ENCODE measurements at regions not wholly inside any gene's neighbourhood (a gene's known extent, or its start where the extent isn't known, plus 50 kb on each side); places are given as distances from the start of the nearest gene placed in this dataset.
"Not testable (repeated sequence)": the region's sequence is repeated elsewhere in the genome, so short reads cannot be mapped to it uniquely, and the experiment has no call there.

GRCh38 chr20:5397393-5397792 is 80.6 kb upstream of the PROKR2 start:
- Histone ChIP-seq H3K4me2 (ENCODE audit: low read length) (no peak overlapping the region), H3K79me2 (ENCODE audit: low read length) (no peaks in the 10 kb centered on the region), H3K4me1 (ENCODE audit: low read length) (no peaks in the 10 kb centered on the region), H3K4me3 (ENCODE audit: low read length) (no peak overlapping the region), H3K27me3 (ENCODE audit: low read depth, low read length) (peaks cover 7% of the 10 kb centered on the region), H2AFZ (ENCODE audit: low read depth, low read length) (no peak overlapping the region), H4K20me1 (ENCODE audit: insufficient read depth, low read length) (no peaks in the 10 kb centered on the region), H3K9ac (ENCODE audit: low read length) (no peak overlapping the region), H3K27ac (ENCODE audit: low read length) (no peak overlapping the region), H3K9me3 (ENCODE audit: insufficient read depth, low read length) (no peaks in the 10 kb centered on the region), H3K36me3 (replicated peaks; ENCODE audit: low read depth, low read length) (no peaks in the 10 kb centered on the region)
- TF ChIP-seq, protein P1, sequence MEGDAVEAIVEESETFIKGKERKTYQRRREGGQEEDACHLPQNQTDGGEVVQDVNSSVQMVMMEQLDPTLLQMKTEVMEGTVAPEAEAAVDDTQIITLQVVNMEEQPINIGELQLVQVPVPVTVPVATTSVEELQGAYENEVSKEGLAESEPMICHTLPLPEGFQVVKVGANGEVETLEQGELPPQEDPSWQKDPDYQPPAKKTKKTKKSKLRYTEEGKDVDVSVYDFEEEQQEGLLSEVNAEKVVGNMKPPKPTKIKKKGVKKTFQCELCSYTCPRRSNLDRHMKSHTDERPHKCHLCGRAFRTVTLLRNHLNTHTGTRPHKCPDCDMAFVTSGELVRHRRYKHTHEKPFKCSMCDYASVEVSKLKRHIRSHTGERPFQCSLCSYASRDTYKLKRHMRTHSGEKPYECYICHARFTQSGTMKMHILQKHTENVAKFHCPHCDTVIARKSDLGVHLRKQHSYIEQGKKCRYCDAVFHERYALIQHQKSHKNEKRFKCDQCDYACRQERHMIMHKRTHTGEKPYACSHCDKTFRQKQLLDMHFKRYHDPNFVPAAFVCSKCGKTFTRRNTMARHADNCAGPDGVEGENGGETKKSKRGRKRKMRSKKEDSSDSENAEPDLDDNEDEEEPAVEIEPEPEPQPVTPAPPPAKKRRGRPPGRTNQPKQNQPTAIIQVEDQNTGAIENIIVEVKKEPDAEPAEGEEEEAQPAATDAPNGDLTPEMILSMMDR (IDR thresholded peaks at IDR 0.05; ENCODE audit: low read depth, low read length), result no peak
- no peak for TF ChIP-seq EZH2phosphoT487 (IDR thresholded peaks at IDR 0.05; ENCODE audit: low read depth)

DNA sequence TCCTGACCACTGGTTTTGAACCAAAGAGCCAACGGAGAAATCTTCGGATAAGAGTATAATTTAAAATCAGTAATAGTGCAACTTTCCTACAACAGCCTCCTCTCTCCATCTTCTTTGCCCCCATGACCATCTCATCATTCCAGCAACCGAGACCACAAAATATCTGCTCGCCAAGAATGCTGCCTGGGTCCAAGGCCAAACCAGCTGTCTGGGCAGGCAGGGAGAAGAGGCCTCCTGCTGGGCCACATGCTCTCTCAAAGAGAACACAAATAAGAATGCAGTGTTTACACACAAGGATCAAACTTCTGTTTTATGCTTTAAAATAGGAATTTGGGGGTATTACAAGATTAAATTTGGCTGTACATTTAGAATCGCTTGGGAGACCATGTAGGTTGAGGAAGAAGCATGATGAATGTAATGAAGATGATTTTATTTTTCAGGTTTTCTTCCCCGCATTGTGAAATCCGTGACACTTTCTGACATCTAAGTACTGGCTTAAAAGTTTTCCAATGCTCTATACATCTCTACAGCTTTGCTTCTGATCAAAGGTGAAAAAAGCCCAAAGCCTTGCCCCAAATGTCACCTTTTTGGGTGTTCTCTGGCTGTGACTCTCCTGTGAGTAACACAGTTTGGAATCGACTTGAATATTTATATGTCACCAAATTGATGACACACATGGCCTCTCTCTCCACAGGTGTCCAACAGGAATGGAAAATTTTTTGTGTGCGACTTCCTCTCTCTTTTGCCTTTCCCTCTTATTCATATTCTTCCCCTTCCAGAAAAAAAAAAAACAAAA is 79.4 kb upstream of the PROKR2 start:
- H3K9ac ChIP-seq (ENCODE audit: low read length), result no peak overlapping the region
- H3K4me2 ChIP-seq (ENCODE audit: low read length), result no peak overlapping the region
- TF ChIP-seq, protein P1 (IDR thresholded peaks at IDR 0.05; ENCODE audit: low read depth, low read length), result no peak
- no peak for TF ChIP-seq EZH2phosphoT487 (IDR thresholded peaks at IDR 0.05; ENCODE audit: low read depth)
- H3K9me3 ChIP-seq (ENCODE audit: insufficient read depth, low read length), result no peaks in the 10 kb centered on the region
- no peaks in the 10 kb centered on the region for H3K4me1 ChIP-seq (ENCODE audit: low read length)
- no peaks in the 10 kb centered on the region for H3K36me3 ChIP-seq (replicated peaks; ENCODE audit: low read depth, low read length)
- no peak overlapping the region for H3K27ac ChIP-seq (ENCODE audit: low read length)
- no peak overlapping the region for H2AFZ ChIP-seq (ENCODE audit: low read depth, low read length)
- H4K20me1 ChIP-seq (ENCODE audit: insufficient read depth, low read length), result no peaks in the 10 kb centered on the region
- no peak overlapping the region for H3K4me3 ChIP-seq (ENCODE audit: low read length)
- H3K79me2 ChIP-seq (ENCODE audit: low read length), result no peaks in the 10 kb centered on the region
- peaks cover 10% of the 10 kb centered on the region for H3K27me3 ChIP-seq (ENCODE audit: low read depth, low read length)

DNA sequence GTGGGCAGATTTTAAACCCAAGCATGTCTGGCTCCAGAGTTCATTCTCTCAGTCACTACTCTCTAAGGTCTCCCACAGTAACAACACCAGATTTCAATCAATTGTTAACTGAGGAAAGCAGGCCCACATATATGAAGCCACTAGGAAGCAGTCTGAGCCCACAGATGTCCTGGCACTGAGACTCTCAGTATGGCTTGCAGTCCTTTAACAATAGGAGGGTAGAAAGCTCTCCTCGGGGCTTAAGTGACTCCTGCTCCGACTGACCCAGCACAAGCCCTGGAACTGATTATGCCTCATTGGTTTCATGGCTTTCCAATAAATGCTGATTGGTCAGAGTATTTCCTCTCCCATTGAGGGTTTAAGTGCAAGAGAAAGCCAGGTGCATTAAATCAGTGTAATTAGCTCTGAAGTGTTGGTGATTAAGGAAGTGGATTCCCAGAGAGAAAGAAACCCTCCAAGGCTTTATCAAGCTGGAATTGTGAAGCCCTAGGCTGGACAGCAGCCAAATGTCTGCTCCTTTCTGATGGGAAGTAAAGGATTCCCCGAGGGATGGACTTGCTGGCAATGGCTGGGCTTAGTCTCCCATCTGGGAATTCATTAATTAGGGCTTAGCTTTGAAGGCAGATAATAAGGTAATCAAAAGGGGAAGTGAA is 76.6 kb upstream of the PROKR2 start:
- Histone ChIP-seq H3K9me3 (ENCODE audit: insufficient read depth, low read length) (no peaks in the 10 kb centered on the region), H3K4me2 (ENCODE audit: low read length) (no peak overlapping the region), H2AFZ (ENCODE audit: low read depth, low read length) (no peak overlapping the region), H3K27me3 (ENCODE audit: low read depth, low read length) (peaks cover 10% of the 10 kb centered on the region), H4K20me1 (ENCODE audit: insufficient read depth, low read length) (no peaks in the 10 kb centered on the region), H3K9ac (ENCODE audit: low read length) (no peak overlapping the region), H3K79me2 (ENCODE audit: low read length) (no peaks in the 10 kb centered on the region), H3K36me3 (replicated peaks; ENCODE audit: low read depth, low read length) (no peaks in the 10 kb centered on the region), H3K4me3 (ENCODE audit: low read length) (no peak overlapping the region), H3K27ac (ENCODE audit: low read length) (no peak overlapping the region), H3K4me1 (ENCODE audit: low read length) (no peaks in the 10 kb centered on the region)
- TF ChIP-seq EZH2phosphoT487 (IDR thresholded peaks at IDR 0.05; ENCODE audit: low read depth), result no peak
- TF ChIP-seq, protein P1 (IDR thresholded peaks at IDR 0.05; ENCODE audit: low read depth, low read length), result no peak

GRCh38 chr20:5390720-5391119 is 74.0 kb upstream of the PROKR2 start:
- H4K20me1 ChIP-seq (ENCODE audit: insufficient read depth, low read length), result no peaks in the 10 kb centered on the region
- no peak overlapping the region for H3K27ac ChIP-seq (ENCODE audit: low read length)
- H3K27me3 ChIP-seq (ENCODE audit: low read depth, low read length), result peaks cover 4% of the 10 kb centered on the region
- TF ChIP-seq, protein P1 (IDR thresholded peaks at IDR 0.05; ENCODE audit: low read depth, low read length), result no peak
- TF ChIP-seq EZH2phosphoT487 (IDR thresholded peaks at IDR 0.05; ENCODE audit: low read depth), result no peak
- H3K4me3 ChIP-seq (ENCODE audit: low read length), result no peak overlapping the region
- H3K4me1 ChIP-seq (ENCODE audit: low read length), result no peaks in the 10 kb centered on the region
- no peaks in the 10 kb centered on the region for H3K79me2 ChIP-seq (ENCODE audit: low read length)
- no peak overlapping the region for H3K4me2 ChIP-seq (ENCODE audit: low read length)
- H3K36me3 ChIP-seq (replicated peaks; ENCODE audit: low read depth, low read length), result no peaks in the 10 kb centered on the region
- no peak overlapping the region for H2AFZ ChIP-seq (ENCODE audit: low read depth, low read length)
- H3K9ac ChIP-seq (ENCODE audit: low read length), result no peak overlapping the region
- no peaks in the 10 kb centered on the region for H3K9me3 ChIP-seq (ENCODE audit: insufficient read depth, low read length)

- H2AFZ ChIP-seq (ENCODE audit: low read depth, low read length); H3K4me1 ChIP-seq (ENCODE audit: low read length); H3K4me3 ChIP-seq (ENCODE audit: low read length); H4K20me1 ChIP-seq (ENCODE audit: insufficient read depth, low read length); H3K4me2 ChIP-seq (ENCODE audit: low read length); H3K36me3 ChIP-seq (replicated peaks; ENCODE audit: low read depth, low read length); H3K9me3 ChIP-seq (ENCODE audit: insufficient read depth, low read length); H3K79me2 ChIP-seq (ENCODE audit: low read length); H3K27ac ChIP-seq (ENCODE audit: low read length); H3K27me3 ChIP-seq (ENCODE audit: low read depth, low read length); H3K9ac ChIP-seq (ENCODE audit: low read length): not testable (repeated sequence)
Measured at GRCh38 chr20:5386846-5387245, 70.1 kb upstream of the PROKR2 start.

DNA sequence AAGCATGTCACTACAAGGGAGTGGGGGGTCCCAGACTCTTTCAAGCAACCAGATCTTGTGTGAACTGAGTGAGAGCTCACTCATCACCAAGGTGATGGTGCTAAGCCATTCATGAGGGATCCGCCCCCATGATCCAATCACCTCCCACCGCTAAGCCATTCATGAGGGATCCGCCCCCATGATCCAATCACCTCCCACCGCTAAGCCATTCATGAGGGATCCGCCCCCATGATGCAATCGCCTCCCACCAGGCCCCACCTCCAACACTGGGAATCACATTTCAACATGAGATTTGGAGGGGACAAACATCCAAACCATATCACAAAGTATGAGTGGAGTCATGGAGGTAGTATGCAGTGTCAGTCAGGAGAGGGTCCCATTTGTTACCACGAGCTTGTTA is 64.8 kb upstream of the PROKR2 start:
- not testable (repeated sequence) for H3K27ac ChIP-seq (ENCODE audit: low read length); H2AFZ ChIP-seq (ENCODE audit: low read depth, low read length); H3K4me3 ChIP-seq (ENCODE audit: low read length); H3K9me3 ChIP-seq (ENCODE audit: insufficient read depth, low read length); H3K79me2 ChIP-seq (ENCODE audit: low read length); H3K9ac ChIP-seq (ENCODE audit: low read length); H3K36me3 ChIP-seq (replicated peaks; ENCODE audit: low read depth, low read length); H3K4me1 ChIP-seq (ENCODE audit: low read length); H4K20me1 ChIP-seq (ENCODE audit: insufficient read depth, low read length); H3K4me2 ChIP-seq (ENCODE audit: low read length)
- H3K27me3 ChIP-seq (ENCODE audit: low read depth, low read length), result peaks cover 14% of the 10 kb centered on the region

Data from OCI-LY3 (cell line).